ENCODE measurements at regions not wholly inside any gene's neighbourhood (a gene's known extent, or its start where the extent isn't known, plus 50 kb on each side); places are given as distances from the start of the nearest gene placed in this dataset.
"Not testable (repeated sequence)": the region's sequence is repeated elsewhere in the genome, so short reads cannot be mapped to it uniquely, and the experiment has no call there.

- no peak overlapping the region for H3K27ac Mint-ChIP-seq
- H3K27me3 Mint-ChIP-seq (ENCODE audit: low read depth), result no peaks in the 10 kb centered on the region
- H3K4me1 Mint-ChIP-seq (ENCODE audit: low read depth), result no peaks in the 10 kb centered on the region
- no peak overlapping the region for H3K4me3 Mint-ChIP-seq (ENCODE audit: low read depth)
- no peak for DNase-seq (ENCODE audit: low spot score)
- no peaks in the 10 kb centered on the region for H3K36me3 Mint-ChIP-seq (ENCODE audit: low read depth)
- intact Hi-C loops (cut with micrococcal nuclease), result no loop called here
- H3K9me3 Mint-ChIP-seq, result no peaks in the 10 kb centered on the region
Observed at GRCh38 chr4:169909897-169910296, 116.3 kb downstream of the MFAP3L start.

DNA sequence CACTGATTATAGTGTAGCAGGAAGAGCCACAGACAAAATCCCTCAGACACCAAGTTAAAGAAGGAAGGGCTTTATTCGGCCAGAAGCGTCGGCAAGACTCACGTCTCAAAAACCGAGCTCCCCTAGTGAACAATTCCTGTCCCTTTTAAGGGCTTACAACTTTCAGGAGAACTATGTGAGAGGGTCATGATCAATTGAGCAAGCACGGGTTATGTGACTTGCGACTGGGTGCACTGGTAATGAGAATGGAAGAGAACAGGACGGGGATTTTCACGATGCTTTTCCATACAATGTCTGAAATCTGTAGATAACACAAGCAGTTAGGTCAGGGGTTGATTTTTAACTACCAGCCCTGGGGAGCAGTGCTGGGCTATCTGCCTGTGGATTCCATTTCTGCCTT, 116.7 kb downstream of the MFAP3L start:
- Mint-ChIP-seq H3K9me3 (no peaks in the 10 kb centered on the region), H3K36me3 (ENCODE audit: low read depth) (no peaks in the 10 kb centered on the region), H3K27ac (no peak overlapping the region), H3K27me3 (ENCODE audit: low read depth) (no peaks in the 10 kb centered on the region), H3K4me3 (ENCODE audit: low read depth) (no peak overlapping the region), H3K4me1 (ENCODE audit: low read depth) (no peaks in the 10 kb centered on the region)
- DNase-seq (ENCODE audit: low spot score), result no peak
- intact Hi-C loops (cut with micrococcal nuclease), result no loop called here

DNA sequence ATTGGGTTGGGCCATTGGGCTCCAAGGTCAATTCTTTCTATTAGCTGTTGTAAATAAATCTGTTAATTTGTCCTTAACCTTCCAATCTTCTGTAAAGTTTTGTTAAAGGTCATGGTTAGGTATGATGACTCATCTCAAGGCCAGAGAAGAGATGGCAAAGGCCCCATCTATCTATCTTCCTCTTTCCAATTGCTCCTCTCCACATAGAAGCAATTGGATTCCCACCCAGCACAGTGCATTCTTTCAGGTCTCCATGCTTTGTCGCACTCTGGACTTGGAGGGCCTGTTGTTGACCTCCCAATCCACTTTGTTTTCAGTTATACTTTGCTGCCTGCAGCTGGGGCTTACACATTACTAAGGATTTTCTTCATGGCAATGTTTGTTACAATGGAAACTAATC, 118.5 kb downstream of the MFAP3L start:
- Mint-ChIP-seq H3K4me3 (ENCODE audit: low read depth) (no peak overlapping the region), H3K36me3 (ENCODE audit: low read depth) (no peaks in the 10 kb centered on the region), H3K27me3 (ENCODE audit: low read depth) (no peaks in the 10 kb centered on the region), H3K9me3 (no peaks in the 10 kb centered on the region), H3K27ac (no peak overlapping the region), H3K4me1 (ENCODE audit: low read depth) (no peaks in the 10 kb centered on the region)
- DNase-seq (ENCODE audit: low spot score), result no peak
- intact Hi-C loops (cut with micrococcal nuclease), result no loop called here

GRCh38 chr4:169906821-169907220, 119.4 kb downstream of the MFAP3L start:
- intact Hi-C loops (cut with micrococcal nuclease), result no loop called here
- H3K4me3 Mint-ChIP-seq (ENCODE audit: low read depth), result no peak overlapping the region
- no peak for DNase-seq (ENCODE audit: low spot score)
- H3K36me3 Mint-ChIP-seq (ENCODE audit: low read depth), result no peaks in the 10 kb centered on the region
- no peaks in the 10 kb centered on the region for H3K9me3 Mint-ChIP-seq
- no peak overlapping the region for H3K27ac Mint-ChIP-seq
- H3K27me3 Mint-ChIP-seq (ENCODE audit: low read depth), result no peaks in the 10 kb centered on the region
- no peaks in the 10 kb centered on the region for H3K4me1 Mint-ChIP-seq (ENCODE audit: low read depth)

- no peaks in the 10 kb centered on the region for H3K36me3 Mint-ChIP-seq (ENCODE audit: low read depth)
- no peaks in the 10 kb centered on the region for H3K27me3 Mint-ChIP-seq (ENCODE audit: low read depth)
- intact Hi-C loops (cut with micrococcal nuclease), result no loop called here
- H3K4me3 Mint-ChIP-seq (ENCODE audit: low read depth), result no peak overlapping the region
- no peaks in the 10 kb centered on the region for H3K9me3 Mint-ChIP-seq
- no peak overlapping the region for H3K27ac Mint-ChIP-seq
- no peaks in the 10 kb centered on the region for H3K4me1 Mint-ChIP-seq (ENCODE audit: low read depth)
- DNase-seq (ENCODE audit: low spot score), result no peak
Observed at GRCh38 chr4:169906104-169906503, 120.1 kb downstream of the MFAP3L start.

- intact Hi-C loops (cut with micrococcal nuclease), result no loop called here
Observed at GRCh38 chr4:169902658-169903345, 123.4 kb downstream of the MFAP3L start.

DNA sequence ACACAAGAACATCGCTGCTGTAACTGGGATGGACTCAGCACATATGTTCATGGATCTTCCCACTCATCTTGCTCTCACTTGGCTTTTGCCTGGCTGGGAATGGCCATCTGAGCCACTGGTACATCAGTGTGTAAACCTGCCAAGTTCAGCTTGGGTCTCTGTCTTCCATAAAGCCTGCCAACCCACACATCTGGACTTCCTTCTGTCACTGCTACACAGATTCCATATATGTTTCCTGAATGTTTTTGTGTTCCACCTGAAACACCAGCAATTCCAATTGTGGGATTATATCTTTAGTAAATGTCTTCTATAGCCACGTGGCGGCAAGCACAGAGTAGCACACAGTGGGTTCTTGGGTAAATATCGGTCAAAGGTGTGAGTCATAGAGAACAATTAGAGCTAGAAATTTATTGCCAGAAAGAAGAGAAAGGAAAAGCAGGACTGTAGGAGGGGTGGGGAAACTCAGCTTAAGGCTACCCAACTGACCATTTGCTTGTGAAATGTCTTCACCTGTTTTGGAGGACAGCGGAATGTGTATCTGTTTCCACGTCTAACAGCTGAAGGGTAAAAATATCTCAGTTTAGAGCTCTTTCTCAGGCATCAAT, 125.9 kb downstream of the MFAP3L start:
- Mint-ChIP-seq H3K27me3 (ENCODE audit: low read depth) (no peaks in the 10 kb centered on the region), H3K36me3 (ENCODE audit: low read depth) (no peaks in the 10 kb centered on the region), H3K4me1 (ENCODE audit: low read depth) (no peaks in the 10 kb centered on the region), H3K4me3 (ENCODE audit: low read depth) (no peak overlapping the region), H3K27ac (no peak overlapping the region), H3K9me3 (no peaks in the 10 kb centered on the region)
- intact Hi-C loops (cut with micrococcal nuclease), result no loop called here
- no peak for DNase-seq (ENCODE audit: low spot score)

More at GRCh38 chr4:169902658-169903345, 123.4 kb downstream of the MFAP3L start:
- no peaks in the 10 kb centered on the region for H3K4me1 Mint-ChIP-seq (ENCODE audit: low read depth)
- no peak overlapping the region for H3K27ac Mint-ChIP-seq
- no peaks in the 10 kb centered on the region for H3K9me3 Mint-ChIP-seq
- no peaks in the 10 kb centered on the region for H3K36me3 Mint-ChIP-seq (ENCODE audit: low read depth)
- H3K27me3 Mint-ChIP-seq (ENCODE audit: low read depth), result no peaks in the 10 kb centered on the region
- no peak overlapping the region for H3K4me3 Mint-ChIP-seq (ENCODE audit: low read depth)
- no peak for DNase-seq (ENCODE audit: low spot score)

- H3K4me3 Mint-ChIP-seq (ENCODE audit: low read depth), result no peak overlapping the region
- intact Hi-C loops (cut with micrococcal nuclease), result no loop called here
- H3K27me3 Mint-ChIP-seq (ENCODE audit: low read depth), result no peaks in the 10 kb centered on the region
- H3K36me3 Mint-ChIP-seq (ENCODE audit: low read depth), result no peaks in the 10 kb centered on the region
- no peaks in the 10 kb centered on the region for H3K9me3 Mint-ChIP-seq
- no peak for DNase-seq (ENCODE audit: low spot score)
- H3K27ac Mint-ChIP-seq, result no peak overlapping the region
- H3K4me1 Mint-ChIP-seq (ENCODE audit: low read depth), result no peaks in the 10 kb centered on the region
Observed at GRCh38 chr4:169899295-169899694, 126.9 kb downstream of the MFAP3L start.

- intact Hi-C loops (cut with micrococcal nuclease), result no loop called here
- no peak overlapping the region for H3K4me3 Mint-ChIP-seq (ENCODE audit: low read depth)
- no peak for DNase-seq (ENCODE audit: low spot score)
- no peaks in the 10 kb centered on the region for H3K9me3 Mint-ChIP-seq
- no peaks in the 10 kb centered on the region for H3K4me1 Mint-ChIP-seq (ENCODE audit: low read depth)
- no peaks in the 10 kb centered on the region for H3K36me3 Mint-ChIP-seq (ENCODE audit: low read depth)
- H3K27ac Mint-ChIP-seq, result no peak overlapping the region
- no peaks in the 10 kb centered on the region for H3K27me3 Mint-ChIP-seq (ENCODE audit: low read depth)
Observed at GRCh38 chr4:169898095-169898494, 128.1 kb downstream of the MFAP3L start.

DNA sequence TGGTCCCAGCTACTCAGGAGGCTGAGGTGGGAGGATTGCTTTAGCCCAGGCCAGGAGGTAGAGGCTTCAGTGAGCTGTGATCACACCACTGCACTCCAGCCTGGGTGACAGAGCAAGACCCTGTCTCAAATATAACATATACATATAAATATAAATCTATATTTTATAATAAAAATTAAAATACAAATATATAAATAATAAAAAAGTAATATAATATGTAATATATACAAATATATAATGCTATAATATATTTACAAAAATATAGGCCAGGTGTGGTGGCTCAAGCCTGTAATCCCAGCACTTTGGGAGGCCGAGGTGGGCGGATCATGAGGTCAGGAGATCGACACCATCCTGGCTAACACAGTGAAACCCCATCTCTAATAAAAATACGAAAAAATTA, 131.4 kb downstream of the MFAP3L start:
- H3K27me3 Mint-ChIP-seq (ENCODE audit: low read depth); DNase-seq (ENCODE audit: low spot score); H3K4me3 Mint-ChIP-seq (ENCODE audit: low read depth); H3K9me3 Mint-ChIP-seq; intact Hi-C loops (cut with micrococcal nuclease); H3K36me3 Mint-ChIP-seq (ENCODE audit: low read depth); H3K27ac Mint-ChIP-seq; H3K4me1 Mint-ChIP-seq (ENCODE audit: low read depth): not testable (repeated sequence)

GRCh38 chr4:169885893-169886292, 128.1 kb upstream of the HPF1 start:
- H3K27ac Mint-ChIP-seq, result no peak overlapping the region
- no peaks in the 10 kb centered on the region for H3K27me3 Mint-ChIP-seq (ENCODE audit: low read depth)
- H3K4me1 Mint-ChIP-seq (ENCODE audit: low read depth), result no peaks in the 10 kb centered on the region
- no peaks in the 10 kb centered on the region for H3K9me3 Mint-ChIP-seq
- no peaks in the 10 kb centered on the region for H3K36me3 Mint-ChIP-seq (ENCODE audit: low read depth)
- intact Hi-C loops (cut with micrococcal nuclease), result no loop called here
- no peak for DNase-seq (ENCODE audit: low spot score)
- no peak overlapping the region for H3K4me3 Mint-ChIP-seq (ENCODE audit: low read depth)

GRCh38 chr4:169881769-169882168, 124.0 kb upstream of the HPF1 start:
- no peaks in the 10 kb centered on the region for H3K9me3 Mint-ChIP-seq
- H3K27ac Mint-ChIP-seq, result no peak overlapping the region
- intact Hi-C loops (cut with micrococcal nuclease), result no loop called here
- H3K36me3 Mint-ChIP-seq (ENCODE audit: low read depth), result no peaks in the 10 kb centered on the region
- no peaks in the 10 kb centered on the region for H3K27me3 Mint-ChIP-seq (ENCODE audit: low read depth)
- no peak for DNase-seq (ENCODE audit: low spot score)
- no peak overlapping the region for H3K4me3 Mint-ChIP-seq (ENCODE audit: low read depth)
- no peaks in the 10 kb centered on the region for H3K4me1 Mint-ChIP-seq (ENCODE audit: low read depth)

DNA sequence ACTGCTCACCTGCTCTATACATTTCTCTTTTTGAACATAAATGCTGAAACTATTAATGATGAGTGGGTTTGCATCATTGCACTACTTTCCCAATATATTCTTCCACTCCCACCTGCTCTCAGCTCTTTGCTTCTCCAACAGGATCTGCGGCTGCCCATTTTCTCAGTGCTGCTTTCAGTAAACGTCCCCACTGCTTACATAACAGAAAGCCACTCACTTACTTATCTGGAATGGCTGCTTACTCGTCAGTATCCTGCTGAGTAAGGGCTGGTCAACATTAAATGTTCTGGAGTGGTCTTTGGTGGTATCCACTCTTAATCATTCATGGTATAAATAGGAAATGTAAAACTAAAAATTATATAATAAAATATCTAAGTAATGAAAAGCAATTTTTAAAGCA, 112.8 kb upstream of the HPF1 start:
- H3K9me3 Mint-ChIP-seq, result no peaks in the 10 kb centered on the region
- H3K4me1 Mint-ChIP-seq (ENCODE audit: low read depth), result no peaks in the 10 kb centered on the region
- intact Hi-C loops (cut with micrococcal nuclease), result no loop called here
- peaks cover 1% of the 10 kb centered on the region for H3K27me3 Mint-ChIP-seq (ENCODE audit: low read depth)
- H3K27ac Mint-ChIP-seq, result no peak overlapping the region
- no peaks in the 10 kb centered on the region for H3K36me3 Mint-ChIP-seq (ENCODE audit: low read depth)
- DNase-seq (ENCODE audit: low spot score), result no peak
- no peak overlapping the region for H3K4me3 Mint-ChIP-seq (ENCODE audit: low read depth)

DNA sequence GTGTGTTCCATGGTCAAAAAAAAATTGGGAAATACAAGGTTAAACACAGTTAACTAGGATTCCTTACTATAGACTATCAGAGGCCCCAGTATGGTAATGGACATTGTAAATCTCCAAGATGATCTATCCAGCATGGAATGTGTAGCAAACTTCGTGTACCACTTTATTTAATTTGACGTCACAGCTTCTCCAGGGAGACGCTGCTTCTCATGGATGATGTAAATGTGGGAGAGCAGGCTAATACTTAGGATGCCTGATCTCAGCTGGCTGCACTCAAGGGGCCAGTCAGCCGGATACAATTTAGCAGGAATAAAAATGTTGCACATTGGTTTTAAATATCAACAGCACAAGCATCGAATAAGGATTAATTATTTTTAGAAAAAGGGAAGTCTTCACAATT, 111.7 kb upstream of the HPF1 start:
- Mint-ChIP-seq H3K4me3 (ENCODE audit: low read depth) (no peak overlapping the region), H3K4me1 (ENCODE audit: low read depth) (no peaks in the 10 kb centered on the region), H3K9me3 (no peaks in the 10 kb centered on the region), H3K36me3 (ENCODE audit: low read depth) (no peaks in the 10 kb centered on the region), H3K27ac (no peak overlapping the region), H3K27me3 (ENCODE audit: low read depth) (peaks cover 1% of the 10 kb centered on the region)
- intact Hi-C loops (cut with micrococcal nuclease), result no loop called here
- DNase-seq (ENCODE audit: low spot score), result no peak
